GM12878 (cell line): ENCODE measurements at regions not wholly inside any gene's neighbourhood (a gene's known extent, or its start where the extent isn't known, plus 50 kb on each side); places are given as distances from the start of the nearest gene placed in this dataset.

ENCODE experiments used
- ATAC-seq: fragments of 200-7000 bp; cut with Tn5 transposase; 3 replicates; pipeline ENCODE4 v1.9.1; 2020; ENCODE audit warnings: mild to moderate bottlenecking, moderate library complexity
- BruUV-seq: library from RNA; stranded (reverse); fragments of 400-500 nt; replicated peaks from 2 replicates; lab custom pipeline; 2021; lab: Mats Ljungman, UMichigan
- CTCF ChIA-PET: fragments of 300-600 bp; sonication (Branson Sonifier 250); formaldehyde crosslinking; extraction: SDS; loops from one replicate; lab custom pipeline; 2021; ENCODE audit warnings: inconsistent platforms; lab: Yijun Ruan, JAX
- POLR2A ChIA-PET: fragments of 350-600 bp; formaldehyde crosslinking; extraction: SDS; loops from one replicate; lab custom pipeline; 2021; ENCODE audit warnings: inconsistent platforms; lab: Charles Lee
- RAD21 ChIA-PET: fragments of 300-600 bp; sonication (Branson Sonifier 250); formaldehyde crosslinking; loops from one replicate; lab custom pipeline; 2023; ENCODE audit warnings: antibody characterized with exemption; ENCODE audit not compliant: unreplicated experiment; lab: Charles Lee
- SMC1A ChIA-PET: fragments of 300-600 bp; sonication (Branson Sonifier 250); formaldehyde crosslinking; loops from one replicate; lab custom pipeline; 2023; ENCODE audit not compliant: unreplicated experiment, uncharacterized antibody; lab: Charles Lee
- DNase-seq: peaks from one replicate; pipeline ENCODE4 v3.0.0-alpha.2; 2011; ENCODE audit warnings: low read depth, low spot score
- FAIRE-seq: peaks from 3 replicates; lab custom pipeline; 2011; peaks lifted over from hg19 to GRCh38; lab: Jason Lieb, UNC
- H2AFZ ChIP-seq: 2 replicates; pipeline ENCODE4 v1.6.0; 2011; ENCODE audit warnings: low read depth, low read length, control low read depth; ENCODE audit not compliant: control insufficient read depth
- H3K27ac ChIP-seq: 2 replicates; pipeline ENCODE4 v1.5.1; 2011; ENCODE audit warnings: control low read depth; ENCODE audit not compliant: control insufficient read depth, insufficient read depth
- H3K27me3 ChIP-seq, 2 experiments: replicated peaks in 1 of 2; 2 replicates each; pipeline versions ENCODE4 v1.6.0 to v1.6.1; 2011; ENCODE audit warnings: low read length in 1 of 2; ENCODE audit not compliant: control insufficient read depth in 2 of 2, insufficient read depth in 2 of 2
- H3K36me3 ChIP-seq, 2 experiments: 2 replicates each; pipeline ENCODE4 v1.5.1; 2011; ENCODE audit warnings: low read length in 1 of 2; ENCODE audit not compliant: control insufficient read depth in 2 of 2, insufficient read depth in 2 of 2
- H3K4me1 ChIP-seq: 2 replicates; pipeline ENCODE4 v1.6.1; 2011; ENCODE audit warnings: mild to moderate bottlenecking, low read length, moderate library complexity, mixed read lengths; ENCODE audit not compliant: control insufficient read depth, insufficient read depth
- H3K4me2 ChIP-seq: 2 replicates; pipeline ENCODE4 v1.6.0; 2011; ENCODE audit warnings: control low read depth; ENCODE audit not compliant: control insufficient read depth, insufficient read depth
- H3K4me3 ChIP-seq: fragments of 200-600 bp; sonication (generic); 2 replicates; pipeline ENCODE4 v1.5.1; 2016
- H3K79me2 ChIP-seq: 2 replicates; pipeline ENCODE4 v1.6.0; 2011; ENCODE audit warnings: low read length; ENCODE audit not compliant: control insufficient read depth, insufficient read depth
- H3K9ac ChIP-seq: 2 replicates; pipeline ENCODE4 v1.8.0; 2011; ENCODE audit warnings: low read length, control low read depth, mixed read lengths; ENCODE audit not compliant: control insufficient read depth, insufficient read depth
- H3K9me3 ChIP-seq: replicated peaks from 3 replicates; pipeline ENCODE4 v1.5.1; 2011; ENCODE audit warnings: mild to moderate bottlenecking, low read length; ENCODE audit not compliant: control insufficient read depth, insufficient read depth
- H4K20me1 ChIP-seq: 2 replicates; pipeline ENCODE4 v1.6.0; 2011; ENCODE audit not compliant: control insufficient read depth, insufficient read depth
- ATF7 ChIP-seq: fragments of 450-650 bp; IDR thresholded peaks from 2 replicates; pipeline ENCODE4 v1.6.1; 2016; ENCODE audit warnings: low read depth, mild to moderate bottlenecking
- BACH1 ChIP-seq: fragments of 450-650 bp; IDR thresholded peaks from 2 replicates; pipeline ENCODE4 v1.6.1; 2017; ENCODE audit warnings: mild to moderate bottlenecking, borderline replicate concordance
- BCL11A ChIP-seq: IDR thresholded peaks from 2 replicates; pipeline ENCODE4 v1.6.1; 2011; ENCODE audit warnings: low read depth, low read length
- CBX5 ChIP-seq: sonication (generic); IDR thresholded peaks from 2 replicates; pipeline ENCODE4 v1.6.1; 2016; ENCODE audit warnings: low read depth, moderate library complexity, mild to moderate bottlenecking, inconsistent platforms
- CHD1 ChIP-seq: IDR thresholded peaks from 2 replicates; pipeline ENCODE4 v1.6.1; 2012; ENCODE audit warnings: low read depth, low read length, improper control_type of control experiment
- FOXK2 ChIP-seq: fragments of 450-650 bp; IDR thresholded peaks from 2 replicates; pipeline ENCODE4 v1.6.1; 2017; ENCODE audit warnings: mild to moderate bottlenecking, moderate library complexity
- JUNB ChIP-seq: IDR thresholded peaks from 2 replicates; pipeline ENCODE4 v1.6.1; 2016; ENCODE audit warnings: antibody characterized with exemption, mild to moderate bottlenecking
- KAT2A ChIP-seq: conservative IDR thresholded peaks from 2 replicates; pipeline ENCODE4 v1.6.1; 2011; ENCODE audit warnings: low read depth, low read length; ENCODE audit not compliant: control insufficient read depth
- KLF5 ChIP-seq: fragments of 450-650 bp; IDR thresholded peaks from 2 replicates; pipeline ENCODE4 v1.6.1; 2014; ENCODE audit warnings: mild to moderate bottlenecking; ENCODE audit not compliant: partially characterized antibody
- MTA2 ChIP-seq: fragments of 450-650 bp; IDR thresholded peaks from 2 replicates; pipeline ENCODE4 v1.6.1; 2016; ENCODE audit warnings: low read depth, mild to moderate bottlenecking, moderate library complexity
- NBN ChIP-seq: fragments of 450-650 bp; IDR thresholded peaks from 2 replicates; pipeline ENCODE4 v1.6.1; 2016
- NR2C1 ChIP-seq: fragments of 450-650 bp; IDR thresholded peaks from 2 replicates; pipeline ENCODE4 v1.6.1; 2017; ENCODE audit warnings: antibody characterized with exemption, mild to moderate bottlenecking, moderate library complexity
- RCOR1 ChIP-seq: conservative IDR thresholded peaks from 2 replicates; pipeline ENCODE4 v1.6.1; 2012; ENCODE audit warnings: low read depth, low read length, improper control_type of control experiment
- RFX5 ChIP-seq: IDR thresholded peaks from 2 replicates; pipeline ENCODE4 v1.6.1; 2011; ENCODE audit warnings: low read depth, low read length, improper control_type of control experiment
- SMARCA5 ChIP-seq: fragments of 450-650 bp; IDR thresholded peaks from 2 replicates; pipeline ENCODE4 v1.6.1; 2017; ENCODE audit warnings: mild to moderate bottlenecking
- ZNF24 ChIP-seq: fragments of 450-650 bp; IDR thresholded peaks from 2 replicates; pipeline ENCODE4 v1.6.1; 2017; ENCODE audit warnings: antibody characterized with exemption, mild to moderate bottlenecking
- WGBS: methylation state at CpG from one replicate; pipeline ENCODE4 v1.1.6; 2016; ENCODE audit warnings: low lambda C conversion rate; ENCODE audit not compliant: insufficient replicate concordance, insufficient coverage; ENCODE audit errors: missing lambda C conversion rate; 5-methylcytosine and 5-hydroxymethylcytosine counted together
- in situ Hi-C: fragments of 300-500 bp; cut with MboI; formaldehyde crosslinking; loops from 9 replicates; pipeline ENCODE4 v1.14.3; 2018; ENCODE audit warnings: mixed read lengths
- intact Hi-C: fragments of 100-400 bp; cut with micrococcal nuclease; formaldehyde crosslinking; loops from one replicate; pipeline ENCODE4 v1.14.2; 2022; ENCODE audit not compliant: unreplicated experiment
- TF ChIP-seq, protein P1 (sequence below): IDR thresholded peaks from 2 replicates; pipeline ENCODE4 v1.6.1; 2011; ENCODE audit warnings: low read depth, mild to moderate bottlenecking, low read length, moderate library complexity, borderline replicate concordance; ENCODE audit errors: extremely low read depth
- TF ChIP-seq, protein P2 (sequence below): fragments of 450-650 bp; IDR thresholded peaks from 2 replicates; pipeline ENCODE4 v1.6.1; 2016; ENCODE audit warnings: mild to moderate bottlenecking, moderate library complexity, borderline replicate concordance

DNA sequence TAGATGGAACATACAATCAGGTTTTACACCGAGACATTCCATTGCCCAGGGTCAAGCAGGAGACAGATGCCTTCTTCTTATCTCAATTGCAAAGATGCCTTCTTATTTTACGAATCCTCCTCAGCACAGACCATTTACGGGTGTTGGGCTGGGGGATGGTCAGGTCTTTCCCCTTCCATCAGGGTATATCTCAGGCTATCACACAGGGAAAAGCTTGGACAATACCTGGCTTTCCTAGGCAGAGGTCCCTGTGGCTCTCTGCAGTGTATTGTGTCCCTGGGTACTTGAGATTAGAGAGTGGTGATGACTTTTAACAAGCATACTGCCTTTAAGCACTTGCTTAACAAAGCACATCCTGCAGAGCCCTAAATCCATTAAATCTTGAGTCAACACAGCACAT is 1249.2 kb downstream of the NLGN4Y start:
- FAIRE-seq = no peak
- SMC1A ChIA-PET = no interaction called here
- CTCF ChIA-PET = no interaction called here
- no peaks in the 10 kb centered on the region for H4K20me1 ChIP-seq
- H3K4me1 ChIP-seq = no peaks in the 10 kb centered on the region
- no peak overlapping the region for H3K4me3 ChIP-seq
- no peaks in the 10 kb centered on the region for H3K9me3 ChIP-seq
- no peaks in the 10 kb centered on the region for H3K36me3 ChIP-seq
- WGBS = no CpG with 5 or more reads among the region's 3 CpGs
- H3K79me2 ChIP-seq = no peaks in the 10 kb centered on the region
- no peaks in the 10 kb centered on the region for H3K27me3 ChIP-seq
- RAD21 ChIA-PET = no interaction called here
- H3K4me2 ChIP-seq = no peak overlapping the region
- H3K9ac ChIP-seq = no peak overlapping the region
- H3K27ac ChIP-seq = no peak overlapping the region
- POLR2A ChIA-PET = no interaction called here
- in situ Hi-C loops (no loop called here), intact Hi-C loops (no loop called here)
- TF ChIP-seq FOXK2 (no peak), BACH1 (no peak), CHD1 (no peak), KLF5 (no peak), NBN (no peak), ATF7 (no peak), RCOR1 (no peak), ZNF24 (no peak), SMARCA5 (no peak), CBX5 (no peak), JUNB (no peak), NR2C1 (no peak), BCL11A (no peak), KAT2A (no peak), MTA2 (no peak), RFX5 (no peak)
- TF ChIP-seq, protein P1, sequence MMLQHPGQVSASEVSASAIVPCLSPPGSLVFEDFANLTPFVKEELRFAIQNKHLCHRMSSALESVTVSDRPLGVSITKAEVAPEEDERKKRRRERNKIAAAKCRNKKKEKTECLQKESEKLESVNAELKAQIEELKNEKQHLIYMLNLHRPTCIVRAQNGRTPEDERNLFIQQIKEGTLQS = no peak
- TF ChIP-seq, protein P2, sequence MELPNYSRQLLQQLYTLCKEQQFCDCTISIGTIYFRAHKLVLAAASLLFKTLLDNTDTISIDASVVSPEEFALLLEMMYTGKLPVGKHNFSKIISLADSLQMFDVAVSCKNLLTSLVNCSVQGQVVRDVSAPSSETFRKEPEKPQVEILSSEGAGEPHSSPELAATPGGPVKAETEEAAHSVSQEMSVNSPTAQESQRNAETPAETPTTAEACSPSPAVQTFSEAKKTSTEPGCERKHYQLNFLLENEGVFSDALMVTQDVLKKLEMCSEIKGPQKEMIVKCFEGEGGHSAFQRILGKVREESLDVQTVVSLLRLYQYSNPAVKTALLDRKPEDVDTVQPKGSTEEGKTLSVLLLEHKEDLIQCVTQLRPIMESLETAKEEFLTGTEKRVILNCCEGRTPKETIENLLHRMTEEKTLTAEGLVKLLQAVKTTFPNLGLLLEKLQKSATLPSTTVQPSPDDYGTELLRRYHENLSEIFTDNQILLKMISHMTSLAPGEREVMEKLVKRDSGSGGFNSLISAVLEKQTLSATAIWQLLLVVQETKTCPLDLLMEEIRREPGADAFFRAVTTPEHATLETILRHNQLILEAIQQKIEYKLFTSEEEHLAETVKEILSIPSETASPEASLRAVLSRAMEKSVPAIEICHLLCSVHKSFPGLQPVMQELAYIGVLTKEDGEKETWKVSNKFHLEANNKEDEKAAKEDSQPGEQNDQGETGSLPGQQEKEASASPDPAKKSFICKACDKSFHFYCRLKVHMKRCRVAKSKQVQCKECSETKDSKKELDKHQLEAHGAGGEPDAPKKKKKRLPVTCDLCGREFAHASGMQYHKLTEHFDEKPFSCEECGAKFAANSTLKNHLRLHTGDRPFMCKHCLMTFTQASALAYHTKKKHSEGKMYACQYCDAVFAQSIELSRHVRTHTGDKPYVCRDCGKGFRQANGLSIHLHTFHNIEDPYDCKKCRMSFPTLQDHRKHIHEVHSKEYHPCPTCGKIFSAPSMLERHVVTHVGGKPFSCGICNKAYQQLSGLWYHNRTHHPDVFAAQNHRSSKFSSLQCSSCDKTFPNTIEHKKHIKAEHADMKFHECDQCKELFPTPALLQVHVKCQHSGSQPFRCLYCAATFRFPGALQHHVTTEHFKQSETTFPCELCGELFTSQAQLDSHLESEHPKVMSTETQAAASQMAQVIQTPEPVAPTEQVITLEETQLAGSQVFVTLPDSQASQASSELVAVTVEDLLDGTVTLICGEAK = no peak
- BruUV-seq = no TSS peak
- no peak overlapping the region for H2AFZ ChIP-seq
- no peak for DNase-seq
- no peak for ATAC-seq
